Astrocyte (in vitro differentiated cells and primary cell): ENCODE measurements at regions not wholly inside any gene's neighbourhood (a gene's known extent, or its start where the extent isn't known, plus 50 kb on each side); places are given as distances from the start of the nearest gene placed in this dataset.

Source experiments
- CTCF ChIP-seq: IDR thresholded peaks from 2 replicates; pipeline ENCODE4 v1.5.1; 2011; ENCODE audit warnings: low read depth, mild to moderate bottlenecking, inconsistent platforms, low read length, moderate library complexity; ENCODE audit not compliant: insufficient read depth
- EZH2 ChIP-seq: IDR thresholded peaks from 2 replicates; pipeline ENCODE4 v1.6.1; 2012; ENCODE audit warnings: mild to moderate bottlenecking, low read length, inconsistent platforms; ENCODE audit not compliant: insufficient read depth

- TF ChIP-seq CTCF (no peak), EZH2 (no peak)
Measured at GRCh38 chr5:30930736-30931135, 262.8 kb upstream of the CDH6 start.
